ENCODE measurements at regions not wholly inside any gene's neighbourhood (a gene's known extent, or its start where the extent isn't known, plus 50 kb on each side); places are given as distances from the start of the nearest gene placed in this dataset.
"Not testable (repeated sequence)": the region's sequence is repeated elsewhere in the genome, so short reads cannot be mapped to it uniquely, and the experiment has no call there.

- Mint-ChIP-seq H3K9me3 (no peaks in the 10 kb centered on the region), H3K27ac (no peak overlapping the region), H3K36me3 (no peaks in the 10 kb centered on the region), H3K4me3 (no peak overlapping the region), H3K4me1 (peaks cover 2% of the 10 kb centered on the region), H3K27me3 (no peaks in the 10 kb centered on the region)
- CTCF ChIA-PET = no interaction called here
- no peak for DNase-seq
Observed at GRCh38 chr9:31137176-31138160, 1247.0 kb upstream of the ACO1 start.

GRCh38 chr9:31140316-31140715, 1244.1 kb upstream of the ACO1 start:
- no peaks in the 10 kb centered on the region for H3K4me1 Mint-ChIP-seq
- H3K27me3 Mint-ChIP-seq = no peaks in the 10 kb centered on the region
- no peaks in the 10 kb centered on the region for H3K9me3 Mint-ChIP-seq
- H3K27ac Mint-ChIP-seq = no peak overlapping the region
- no peak overlapping the region for H3K4me3 Mint-ChIP-seq
- CTCF ChIA-PET = interaction anchor here (0.8 to 1.4 kb wide), 2 partner anchors 11 to 22 kb away, joined by 3 read pairs; no protein-coding TSS in a partner anchor
- DNase-seq = no peak
- H3K36me3 Mint-ChIP-seq = no peaks in the 10 kb centered on the region

- H3K9me3 Mint-ChIP-seq = no peaks in the 10 kb centered on the region
- no peak overlapping the region for H3K4me3 Mint-ChIP-seq
- DNase-seq = no peak
- no peaks in the 10 kb centered on the region for H3K36me3 Mint-ChIP-seq
- no peaks in the 10 kb centered on the region for H3K27me3 Mint-ChIP-seq
- H3K4me1 Mint-ChIP-seq = no peaks in the 10 kb centered on the region
- CTCF ChIA-PET = no interaction called here
- no peak overlapping the region for H3K27ac Mint-ChIP-seq
Observed at GRCh38 chr9:31142456-31142855, 1242.0 kb upstream of the ACO1 start.

GRCh38 chr9:31144614-31145013, 1239.8 kb upstream of the ACO1 start:
- CTCF ChIA-PET = no interaction called here
- no peaks in the 10 kb centered on the region for H3K36me3 Mint-ChIP-seq
- no peak overlapping the region for H3K27ac Mint-ChIP-seq
- no peaks in the 10 kb centered on the region for H3K4me1 Mint-ChIP-seq
- H3K9me3 Mint-ChIP-seq = no peaks in the 10 kb centered on the region
- no peak for DNase-seq
- no peak overlapping the region for H3K4me3 Mint-ChIP-seq
- no peaks in the 10 kb centered on the region for H3K27me3 Mint-ChIP-seq

- Mint-ChIP-seq H3K4me1 (no peaks in the 10 kb centered on the region), H3K36me3 (no peaks in the 10 kb centered on the region), H3K4me3 (no peak overlapping the region), H3K27me3 (no peaks in the 10 kb centered on the region), H3K27ac (no peak overlapping the region), H3K9me3 (no peaks in the 10 kb centered on the region)
- DNase-seq = no peak
- CTCF ChIA-PET = no interaction called here
Observed at GRCh38 chr9:31146485-31147166, 1237.8 kb upstream of the ACO1 start.

- no peak overlapping the region for H3K27ac Mint-ChIP-seq
- no peaks in the 10 kb centered on the region for H3K27me3 Mint-ChIP-seq
- H3K36me3 Mint-ChIP-seq = no peaks in the 10 kb centered on the region
- peaks cover 7% of the 10 kb centered on the region for H3K9me3 Mint-ChIP-seq
- DNase-seq = no peak
- CTCF ChIA-PET = no interaction called here
- peaks cover 2% of the 10 kb centered on the region for H3K4me1 Mint-ChIP-seq
- no peak overlapping the region for H3K4me3 Mint-ChIP-seq
Observed at GRCh38 chr9:31153250-31153840, 1231.1 kb upstream of the ACO1 start.

- H3K27me3 Mint-ChIP-seq = no peaks in the 10 kb centered on the region
- CTCF ChIA-PET = no interaction called here
- H3K4me1 Mint-ChIP-seq = no peaks in the 10 kb centered on the region
- DNase-seq = no peak
- H3K27ac Mint-ChIP-seq = no peak overlapping the region
- H3K4me3 Mint-ChIP-seq = no peak overlapping the region
- H3K9me3 Mint-ChIP-seq = no peaks in the 10 kb centered on the region
- no peaks in the 10 kb centered on the region for H3K36me3 Mint-ChIP-seq
Observed at GRCh38 chr9:31166516-31166915, 1217.9 kb upstream of the ACO1 start.

- Mint-ChIP-seq H3K36me3 (no peaks in the 10 kb centered on the region), H3K27me3 (no peaks in the 10 kb centered on the region), H3K27ac (no peak overlapping the region), H3K4me3 (no peak overlapping the region), H3K4me1 (no peaks in the 10 kb centered on the region), H3K9me3 (no peaks in the 10 kb centered on the region)
- no peak for DNase-seq
- CTCF ChIA-PET = no interaction called here
Observed at GRCh38 chr9:31168161-31168560, 1216.3 kb upstream of the ACO1 start.

- CTCF ChIA-PET = no interaction called here
- no peaks in the 10 kb centered on the region for H3K36me3 Mint-ChIP-seq
- no peaks in the 10 kb centered on the region for H3K9me3 Mint-ChIP-seq
- no peaks in the 10 kb centered on the region for H3K4me1 Mint-ChIP-seq
- no peaks in the 10 kb centered on the region for H3K27me3 Mint-ChIP-seq
- H3K27ac Mint-ChIP-seq = no peak overlapping the region
- no peak for DNase-seq
- no peak overlapping the region for H3K4me3 Mint-ChIP-seq
Observed at GRCh38 chr9:31174681-31175080, 1209.8 kb upstream of the ACO1 start.

GRCh38 chr9:31183866-31184265, 1200.6 kb upstream of the ACO1 start:
- CTCF ChIA-PET = no interaction called here
- Mint-ChIP-seq H3K9me3 (no peaks in the 10 kb centered on the region), H3K27me3 (no peaks in the 10 kb centered on the region), H3K4me3 (no peak overlapping the region), H3K4me1 (no peaks in the 10 kb centered on the region), H3K36me3 (no peaks in the 10 kb centered on the region), H3K27ac (no peak overlapping the region)
- no peak for DNase-seq

GRCh38 chr9:31185831-31186230, 1198.6 kb upstream of the ACO1 start:
- no peaks in the 10 kb centered on the region for H3K27me3 Mint-ChIP-seq
- H3K27ac Mint-ChIP-seq = no peak overlapping the region
- no peaks in the 10 kb centered on the region for H3K36me3 Mint-ChIP-seq
- CTCF ChIA-PET = no interaction called here
- H3K9me3 Mint-ChIP-seq = no peaks in the 10 kb centered on the region
- no peak overlapping the region for H3K4me3 Mint-ChIP-seq
- H3K4me1 Mint-ChIP-seq = no peaks in the 10 kb centered on the region
- DNase-seq = no peak

- Mint-ChIP-seq H3K4me3 (no peak overlapping the region), H3K27me3 (no peaks in the 10 kb centered on the region), H3K36me3 (no peaks in the 10 kb centered on the region), H3K4me1 (no peaks in the 10 kb centered on the region), H3K27ac (no peak overlapping the region), H3K9me3 (no peaks in the 10 kb centered on the region)
- CTCF ChIA-PET = no interaction called here
- DNase-seq = no peak
Observed at GRCh38 chr9:31188496-31188895, 1195.9 kb upstream of the ACO1 start.

GRCh38 chr9:31210978-31211570, 1173.4 kb upstream of the ACO1 start:
- no peaks in the 10 kb centered on the region for H3K27me3 Mint-ChIP-seq
- CTCF ChIA-PET = no interaction called here
- H3K4me1 Mint-ChIP-seq = peaks cover 4% of the 10 kb centered on the region
- no peak overlapping the region for H3K4me3 Mint-ChIP-seq
- no peak overlapping the region for H3K27ac Mint-ChIP-seq
- H3K9me3 Mint-ChIP-seq = no peaks in the 10 kb centered on the region
- DNase-seq = no peak
- H3K36me3 Mint-ChIP-seq = no peaks in the 10 kb centered on the region

- CTCF ChIA-PET, H3K27me3 Mint-ChIP-seq, H3K27ac Mint-ChIP-seq, H3K4me1 Mint-ChIP-seq, H3K36me3 Mint-ChIP-seq, H3K4me3 Mint-ChIP-seq, DNase-seq: not testable (repeated sequence)
- H3K9me3 Mint-ChIP-seq = peaks cover 11% of the 10 kb centered on the region
Observed at GRCh38 chr9:31229976-31230375, 1154.5 kb upstream of the ACO1 start.

Measured in activated naive CD4-positive, alpha-beta T cell treated with anti-CD3 and anti-CD28 coated beads, Interleukin-2, amount 10 ng/mL, durations not matched to agents 7 days and 5 days (primary cell).